Kidney tubule cell (primary cell): ENCODE measurements at regions not wholly inside any gene's neighbourhood (a gene's known extent, or its start where the extent isn't known, plus 50 kb on each side); places are given as distances from the start of the nearest gene placed in this dataset.
A peak's percentile ranks its signal among the peaks of the same experiment; 100 is the strongest.

ENCODE experiments used
- DNase-seq: peaks from one replicate; pipeline ENCODE4 v3.0.0-alpha.2; 2018; ENCODE audit warnings: low spot score

- peak; percentile 42 for DNase-seq
Observed at GRCh38 chr9:121569266-121569648, 69.6 kb upstream of the GGTA1 start.

- DNase-seq, result no peak
Observed at GRCh38 chr9:121572581-121572980, 72.9 kb upstream of the GGTA1 start.

GRCh38 chr9:121573717-121574485 lies 74.3 kb upstream of the GGTA1 start:
- DNase-seq, result peak; percentile 36

- no peak for DNase-seq
Observed at GRCh38 chr9:121574774-121575519, 75.3 kb upstream of the GGTA1 start.

GRCh38 chr9:121576281-121577075 lies 75.0 kb upstream of the DAB2IP start:
- DNase-seq, result no peak

- no peak for DNase-seq
Observed at GRCh38 chr9:121577166-121577565, 74.3 kb upstream of the DAB2IP start.

GRCh38 chr9:121577572-121577971 lies 73.9 kb upstream of the DAB2IP start:
- DNase-seq, result no peak

GRCh38 chr9:121581786-121582600 lies 69.4 kb upstream of the DAB2IP start:
- DNase-seq, result no peak

- no peak for DNase-seq
Observed at GRCh38 chr9:121582641-121583040, 68.8 kb upstream of the DAB2IP start.

- peak; percentile 28 for DNase-seq
Observed at GRCh38 chr9:121584421-121584820, 67.0 kb upstream of the DAB2IP start.

- DNase-seq, result no peak
Observed at GRCh38 chr9:121587863-121588262, 63.6 kb upstream of the DAB2IP start.

GRCh38 chr9:121589986-121590385 lies 61.4 kb upstream of the DAB2IP start:
- peak; percentile 47 for DNase-seq

GRCh38 chr9:121592265-121592664 lies 59.2 kb upstream of the DAB2IP start:
- no peak for DNase-seq

- DNase-seq, result no peak
Observed at GRCh38 chr9:121593066-121593465, 58.4 kb upstream of the DAB2IP start.

- peak; percentile 53 for DNase-seq
Observed at GRCh38 chr9:121596515-121596914, 54.9 kb upstream of the DAB2IP start.

- DNase-seq, result no peak
Observed at GRCh38 chr9:121597698-121598166, 53.7 kb upstream of the DAB2IP start.

GRCh38 chr9:121598167-121598964 lies 53.1 kb upstream of the DAB2IP start:
- DNase-seq, result peak; percentile 84

GRCh38 chr9:121598965-121599871 lies 52.2 kb upstream of the DAB2IP start:
- peak; percentile 89 for DNase-seq

GRCh38 chr9:121599872-121600585 lies 51.4 kb upstream of the DAB2IP start:
- no peak for DNase-seq
